Thyroid gland (tissue), 4 donors: ENCODE measurements at regions not wholly inside any gene's neighbourhood (a gene's known extent, or its start where the extent isn't known, plus 50 kb on each side); places are given as distances from the start of the nearest gene placed in this dataset.

Experiments
- DNase-seq, 2 donors: peaks; one replicate each; pipeline ENCODE4 v3.0.0-alpha.2; 2019
- H3K27ac ChIP-seq, 3 donors: fragments of 200-600 bp; sonication (generic); 1 replicate in 2 of 3; 2 replicates in 1 of 3; pipeline ENCODE4 v1.5.1; 2016 to 2019; ENCODE audit warnings: mild to moderate bottlenecking in 1 of 3, moderate library complexity in 1 of 3
- H3K27me3 ChIP-seq: fragments of 200-600 bp; sonication (generic); one replicate; pipeline ENCODE4 v1.5.1; 2019
- H3K36me3 ChIP-seq, 2 donors: fragments of 200-600 bp; sonication (generic); one replicate each; pipeline ENCODE4 v1.5.1; 2016 to 2019
- H3K4me1 ChIP-seq, 2 donors: fragments of 200-600 bp; sonication (generic); one replicate each; pipeline ENCODE4 v1.5.1; 2017 to 2019
- H3K4me3 ChIP-seq, 3 donors: fragments of 200-600 bp; sonication (generic); replicated peaks in 1 of 3; 1 replicate in 2 of 3; 2 replicates in 1 of 3; pipeline ENCODE4 v1.5.1; 2016; ENCODE audit warnings: mild to moderate bottlenecking in 1 of 3
- H3K9me3 ChIP-seq: fragments of 200-600 bp; sonication (generic); one replicate; pipeline ENCODE4 v1.5.1; 2017
- CTCF ChIP-seq, 6 experiments: fragments of 200-600 bp in 3 of 6; fragments of 450-650 bp in 3 of 6; sonication (generic) in 3 of 6; IDR thresholded peaks; one replicate each; pipeline ENCODE4 v1.5.1; 2016 to 2019; ENCODE audit warnings: antibody characterized with exemption in 6 of 6, mild to moderate bottlenecking in 2 of 6, inconsistent platforms in 1 of 6, moderate library complexity in 1 of 6
- POLR2A ChIP-seq, 2 donors: fragments of 450-650 bp; IDR thresholded peaks; one replicate each; pipeline ENCODE4 v1.6.1; 2017; ENCODE audit warnings: antibody characterized with exemption in 2 of 2, mild to moderate bottlenecking in 2 of 2, moderate library complexity in 1 of 2
- WGBS, 2 donors: methylation state at CpG; one replicate each; pipeline ENCODE4 v1.1.5; 2017; 5-methylcytosine and 5-hydroxymethylcytosine counted together
- intact Hi-C: fragments of 100-400 bp; cut with DNase I; formaldehyde crosslinking; loops from one replicate; pipeline ENCODE4 v1.15.1; 2023

- Histone ChIP-seq H3K36me3 (no peaks in the 10 kb centered on the region), H3K27ac (no peak overlapping the region), H3K4me1 (peaks cover 0 to 5% of the 10 kb centered on the region in 2 donors), H3K27me3 (no peaks in the 10 kb centered on the region), H3K4me3 (no peak overlapping the region), H3K9me3 (no peaks in the 10 kb centered on the region)
- intact Hi-C loops, result no loop called here
- WGBS, 2 donors, result 27 to 39% methylated on average over 5 of the region's 5 CpGs
- TF ChIP-seq CTCF (IDR thresholded peaks at IDR 0.05) (peak in 3 of 6 experiments; percentile 14 to 24 (median 14)), POLR2A (IDR thresholded peaks at IDR 0.05) (no peak)
- peak in 1 of 2 donors; percentile 15 for DNase-seq
Observed at GRCh38 chr10:125448596-125448995, 234.4 kb downstream of the TEX36 start.

DNA sequence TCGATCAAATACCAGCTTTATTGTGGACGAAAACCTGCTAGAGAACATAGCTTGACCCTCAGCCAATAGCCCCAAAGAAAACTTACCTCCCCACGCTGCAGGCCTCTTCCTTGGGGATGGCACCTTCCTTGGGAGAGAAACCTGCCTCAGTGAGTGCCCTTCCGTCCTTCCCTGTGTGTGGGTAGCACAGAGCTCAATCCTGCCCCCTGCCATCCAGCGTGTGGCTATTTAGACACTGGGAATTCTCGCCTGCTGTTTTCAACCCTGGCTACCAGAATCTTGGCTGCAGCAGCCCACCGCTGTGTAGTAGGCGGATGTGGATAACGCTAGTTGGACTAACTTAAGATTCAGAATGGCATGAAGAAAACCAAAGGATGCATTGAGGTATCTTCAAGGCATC is 238.2 kb downstream of the TEX36 start:
- intact Hi-C loops, result no loop called here
- Histone ChIP-seq H3K27ac (no peak overlapping the region), H3K4me1 (no peaks in the 10 kb centered on the region), H3K36me3 (no peaks in the 10 kb centered on the region), H3K27me3 (no peaks in the 10 kb centered on the region), H3K4me3 (no peak overlapping the region), H3K9me3 (no peaks in the 10 kb centered on the region)
- TF ChIP-seq POLR2A (IDR thresholded peaks at IDR 0.05) (no peak), CTCF (IDR thresholded peaks at IDR 0.05) (no peak)
- no peak for DNase-seq
- WGBS, 2 donors, result 82 to 87% methylated on average over 9 of the region's 9 CpGs

- Histone ChIP-seq H3K27ac (no peak overlapping the region), H3K4me3 (no peak overlapping the region), H3K27me3 (no peaks in the 10 kb centered on the region), H3K36me3 (no peaks in the 10 kb centered on the region), H3K4me1 (no peaks in the 10 kb centered on the region), H3K9me3 (no peaks in the 10 kb centered on the region)
- 85% methylated on average over 13 of the region's 13 CpGs for WGBS, 2 donors
- no peak for DNase-seq
- TF ChIP-seq CTCF (IDR thresholded peaks at IDR 0.05) (no peak), POLR2A (IDR thresholded peaks at IDR 0.05) (no peak)
- intact Hi-C loops, result no loop called here
Observed at GRCh38 chr10:125442856-125443540, 240.0 kb downstream of the TEX36 start.

DNA sequence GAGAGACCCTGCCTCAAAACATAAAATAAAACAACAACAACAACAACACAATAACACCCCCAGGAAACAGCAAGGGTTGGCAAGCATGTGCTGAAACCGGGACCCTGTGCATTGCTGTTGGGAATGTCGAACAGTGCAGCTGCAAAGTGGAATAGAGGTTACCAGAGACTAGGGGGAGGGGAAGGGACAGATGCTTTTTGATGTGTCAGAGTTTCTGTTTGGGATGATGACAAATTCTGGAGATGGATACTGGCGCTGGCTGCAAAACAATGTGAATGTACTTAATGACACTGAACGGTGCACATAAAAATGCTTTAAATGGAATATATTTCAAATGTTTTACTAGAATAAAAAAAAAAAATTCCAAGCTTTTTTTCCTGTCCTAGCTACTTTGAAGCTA is 241.8 kb downstream of the TEX36 start:
- Histone ChIP-seq H3K27ac (no peak overlapping the region), H3K4me3 (no peak overlapping the region), H3K36me3 (no peaks in the 10 kb centered on the region), H3K9me3 (no peaks in the 10 kb centered on the region), H3K4me1 (no peaks in the 10 kb centered on the region), H3K27me3 (no peaks in the 10 kb centered on the region)
- 72 to 76% methylated on average over 4 of the region's 4 CpGs for WGBS, 2 donors
- intact Hi-C loops, result no loop called here
- TF ChIP-seq CTCF (IDR thresholded peaks at IDR 0.05) (no peak), POLR2A (IDR thresholded peaks at IDR 0.05) (no peak)
- no peak for DNase-seq

DNA sequence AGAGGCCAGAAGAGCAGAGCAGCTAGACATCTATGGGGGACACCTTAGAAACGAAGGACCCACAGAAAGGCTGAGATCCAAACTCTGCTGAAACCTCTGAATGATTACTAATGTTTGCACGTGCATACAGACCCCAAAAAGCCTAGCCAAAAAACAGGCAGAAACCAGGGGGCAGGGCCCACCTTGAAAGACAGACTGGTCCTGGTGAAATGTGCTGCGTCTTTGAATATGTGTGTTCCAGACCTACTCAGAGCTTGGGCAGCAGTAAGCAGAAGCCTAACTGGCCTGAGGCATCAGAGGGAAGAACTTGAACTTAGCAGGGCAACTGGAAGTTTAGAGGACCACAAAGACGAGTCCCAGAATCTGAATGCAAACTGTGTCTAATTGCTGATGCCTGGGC is 251.8 kb downstream of the TEX36 start:
- H3K36me3 ChIP-seq, result no peaks in the 10 kb centered on the region
- TF ChIP-seq CTCF (IDR thresholded peaks at IDR 0.05), result no peak
- TF ChIP-seq POLR2A (IDR thresholded peaks at IDR 0.05), result no peak
- WGBS, 2 donors, result 78 to 89% methylated on average over 4 of the region's 4 CpGs
- intact Hi-C loops, result no loop called here
- H3K27me3 ChIP-seq, result no peaks in the 10 kb centered on the region
- H3K27ac ChIP-seq, result no peak overlapping the region
- no peaks in the 10 kb centered on the region for H3K4me1 ChIP-seq
- H3K9me3 ChIP-seq, result no peaks in the 10 kb centered on the region
- no peak overlapping the region for H3K4me3 ChIP-seq
- DNase-seq, result no peak
